NCI-H1930 (cell line): ENCODE measurements at regions not wholly inside any gene's neighbourhood (a gene's known extent, or its start where the extent isn't known, plus 50 kb on each side); places are given as distances from the start of the nearest gene placed in this dataset.

Experiments
- DNase-seq, 2 experiments: peaks; one replicate each; lab custom pipeline; 2025; lab: John Stamatoyannopoulos, UW

DNA sequence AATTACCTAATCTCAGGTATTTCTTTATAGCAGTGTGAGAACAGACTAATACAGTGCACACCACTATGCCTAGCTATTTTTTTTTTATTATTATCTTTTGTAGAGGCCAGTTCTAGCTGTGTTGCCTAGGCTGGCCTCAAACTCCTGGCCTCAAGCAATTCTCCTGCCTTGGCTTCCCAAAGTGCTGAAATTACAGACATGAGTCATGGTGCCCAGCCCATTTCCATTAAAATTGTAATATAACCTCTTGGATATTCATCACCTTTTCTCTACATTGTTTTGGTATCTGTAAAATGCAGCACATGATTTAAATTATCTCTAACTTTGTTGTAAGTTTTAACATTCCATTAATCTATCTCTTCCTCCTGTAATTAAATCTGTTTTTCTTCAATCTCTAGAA is 2052.9 kb downstream of the ARAP2 start:
- no peak for DNase-seq

DNA sequence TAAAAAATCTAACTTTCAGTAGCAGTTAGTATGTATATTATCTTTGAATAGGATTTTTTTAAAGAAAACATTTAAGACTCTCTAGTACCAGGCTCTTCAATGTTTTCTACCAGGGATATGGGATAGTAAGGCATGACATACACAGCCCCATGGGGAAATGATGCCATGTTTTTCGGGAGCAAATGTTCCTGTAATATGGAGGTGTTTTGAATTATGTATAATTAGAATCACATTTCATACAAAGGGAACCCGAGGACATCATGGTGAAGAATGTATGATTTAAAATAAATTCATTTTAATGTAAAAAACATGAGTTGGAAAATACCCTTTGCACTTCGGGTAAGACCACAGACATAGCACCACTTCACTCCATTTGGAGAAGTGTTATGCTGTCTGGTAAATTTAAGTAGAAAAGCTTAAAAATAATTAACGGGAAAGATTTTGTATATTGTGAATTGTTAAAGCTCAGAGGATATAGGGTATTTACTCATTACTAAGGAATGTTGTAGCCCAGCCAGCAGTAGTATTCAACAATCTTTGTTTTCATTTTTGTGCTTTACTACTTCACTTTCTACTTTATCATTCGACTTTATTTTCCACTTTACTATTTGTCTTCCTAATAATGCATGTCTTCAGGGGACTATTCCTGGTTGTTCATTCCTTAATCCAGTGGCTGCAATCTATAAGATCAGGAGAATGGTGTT is 2050.7 kb downstream of the ARAP2 start:
- no peak for DNase-seq

DNA sequence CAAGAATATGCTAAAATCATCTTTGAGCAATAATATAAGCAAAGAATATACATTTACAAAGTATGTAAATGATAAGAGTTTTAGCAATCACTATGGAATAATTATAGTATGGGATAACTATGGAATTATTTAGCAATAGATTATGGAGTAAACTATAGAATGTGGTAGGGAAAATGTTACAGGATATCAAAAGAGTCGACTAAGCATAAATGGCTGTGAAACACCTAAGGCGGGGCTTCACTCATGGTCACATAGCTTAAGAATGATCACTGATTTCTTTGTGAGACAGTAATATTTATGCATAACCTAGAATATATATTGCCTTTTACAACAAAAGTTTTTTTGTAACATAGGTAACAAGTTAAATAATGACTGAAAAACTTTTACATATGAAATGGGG is 2049.7 kb downstream of the ARAP2 start:
- DNase-seq: no peak

DNA sequence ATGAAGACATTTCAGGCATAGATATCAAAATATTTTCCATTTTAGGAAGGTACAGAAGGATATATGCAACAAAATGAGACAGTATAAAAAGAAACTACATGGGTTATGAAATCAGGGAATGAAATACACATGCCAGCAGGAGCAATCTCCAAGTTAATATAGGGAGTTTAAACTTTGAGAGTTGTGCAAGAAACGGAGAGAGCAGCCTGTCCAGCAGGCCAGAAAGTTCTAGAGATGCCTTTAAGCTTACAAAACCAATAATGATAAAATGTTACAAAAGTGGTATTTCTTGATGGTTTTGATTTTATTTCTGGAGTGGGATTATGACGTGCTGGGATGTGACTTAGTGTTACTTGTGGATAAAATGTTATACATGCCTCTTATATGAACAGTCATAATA is 2047.9 kb downstream of the ARAP2 start:
- no peak for DNase-seq

DNA sequence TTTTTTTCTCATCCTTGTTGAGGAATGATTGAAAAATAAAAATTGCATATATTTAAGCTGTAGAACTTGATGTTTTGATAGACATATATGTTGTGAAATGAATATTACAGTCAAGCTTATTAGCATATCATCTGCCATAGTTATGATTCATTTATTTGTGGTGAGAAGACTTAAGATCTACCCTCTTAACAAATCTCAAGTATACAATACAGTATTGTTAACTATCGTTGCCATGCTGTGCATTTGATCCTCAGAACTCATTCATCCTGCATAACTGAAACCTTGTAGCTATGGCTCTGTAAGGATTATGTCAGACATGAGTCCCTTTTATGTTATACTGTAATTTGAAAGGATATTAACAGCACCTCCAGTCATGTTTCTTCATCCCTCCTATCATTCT is 2045.3 kb downstream of the ARAP2 start:
- DNase-seq: no peak

DNA sequence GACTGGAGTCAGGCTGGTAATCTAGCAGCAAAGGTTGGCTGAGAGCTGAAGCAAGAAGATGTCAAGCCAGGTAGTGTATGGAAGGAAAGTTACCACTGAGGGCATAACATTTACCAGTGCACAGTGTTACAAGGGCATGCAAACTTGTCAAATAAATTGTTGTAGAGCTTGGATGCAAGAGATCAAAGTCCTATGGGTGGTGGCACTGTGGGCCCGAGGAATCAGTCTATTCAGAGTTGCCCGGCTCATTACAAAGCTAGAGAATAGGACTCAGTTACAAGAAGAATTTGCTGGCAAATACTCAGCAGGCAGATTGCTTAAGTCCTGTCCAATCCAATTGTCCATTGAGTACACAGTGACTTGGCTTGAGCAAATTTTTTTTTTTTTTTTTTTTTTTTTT is 2043.8 kb downstream of the ARAP2 start:
- no peak for DNase-seq

DNA sequence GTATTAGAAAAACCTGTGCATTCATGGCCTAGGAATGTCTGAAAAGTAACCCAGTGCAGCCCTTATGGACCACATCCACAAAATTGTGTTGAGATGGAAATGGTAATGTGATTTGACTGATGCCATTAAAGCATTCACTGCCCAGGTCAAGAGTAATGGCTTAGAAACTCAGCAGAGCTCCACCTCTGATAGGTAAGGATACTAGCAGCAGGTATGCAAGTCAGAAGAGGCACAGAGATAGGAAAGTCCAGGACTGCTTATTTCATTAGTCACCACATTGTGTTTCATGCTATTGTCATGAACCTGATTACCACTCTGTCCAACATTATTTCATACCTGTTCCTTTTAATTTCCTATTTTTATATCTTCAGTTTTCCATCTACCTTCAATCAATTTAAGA is 2042.2 kb downstream of the ARAP2 start:
- DNase-seq: no peak

DNA sequence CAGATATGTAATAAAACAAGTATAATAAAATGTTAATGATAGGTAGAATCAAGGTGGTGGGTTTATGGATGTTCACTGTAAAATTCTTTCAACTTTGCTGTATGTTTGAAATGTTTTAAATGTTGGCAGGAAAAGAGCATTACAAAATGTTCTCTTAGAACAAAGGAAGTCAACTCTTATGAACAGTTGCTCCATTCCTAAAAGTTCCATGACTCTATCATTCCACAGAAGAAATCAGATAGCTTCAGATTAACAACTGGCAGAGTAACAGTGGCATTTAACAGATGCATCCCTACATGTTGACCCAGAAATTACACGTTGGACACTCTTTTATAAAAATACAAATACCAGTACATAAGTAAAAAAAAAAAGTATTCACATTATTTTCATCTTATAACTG is 2023.7 kb downstream of the ARAP2 start:
- no peak for DNase-seq

DNA sequence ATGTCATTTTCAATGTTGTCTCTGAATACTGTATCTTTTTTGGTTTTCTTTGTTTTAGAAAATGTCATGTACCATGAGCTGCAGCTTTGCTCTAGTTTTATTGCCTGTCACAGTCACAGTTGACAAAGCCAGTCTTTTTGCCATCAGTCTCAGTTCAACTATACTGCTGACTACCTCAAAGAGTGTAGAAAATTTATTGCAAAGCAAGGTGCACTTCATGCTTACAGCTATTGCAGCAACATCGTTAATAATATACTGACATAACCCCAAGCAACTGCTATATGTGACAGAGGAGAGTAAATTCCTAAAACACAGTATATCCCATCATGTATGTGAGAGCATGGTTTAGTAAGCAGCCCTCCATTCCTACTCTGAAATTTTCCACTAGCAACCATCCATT is 2022.3 kb downstream of the ARAP2 start:
- no peak for DNase-seq

DNA sequence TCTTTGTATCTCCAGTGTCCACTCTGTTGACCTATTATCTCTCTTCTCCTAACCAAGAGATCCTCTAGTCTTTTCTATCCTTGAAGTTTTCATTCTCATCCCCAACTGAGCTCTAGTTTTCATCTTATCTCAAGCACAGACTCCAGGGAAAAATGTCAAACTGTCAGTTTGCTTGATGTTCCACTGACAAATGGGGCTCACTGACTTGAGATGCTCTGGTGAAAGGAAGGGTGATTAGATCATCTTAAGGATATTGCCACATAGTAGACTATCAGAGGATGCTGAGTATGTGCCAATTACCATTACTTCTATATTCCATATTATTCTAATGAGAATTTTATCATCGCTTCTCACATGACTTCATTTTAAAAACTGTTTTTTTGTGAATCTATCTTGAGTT is 2008.2 kb downstream of the ARAP2 start:
- no peak for DNase-seq

DNA sequence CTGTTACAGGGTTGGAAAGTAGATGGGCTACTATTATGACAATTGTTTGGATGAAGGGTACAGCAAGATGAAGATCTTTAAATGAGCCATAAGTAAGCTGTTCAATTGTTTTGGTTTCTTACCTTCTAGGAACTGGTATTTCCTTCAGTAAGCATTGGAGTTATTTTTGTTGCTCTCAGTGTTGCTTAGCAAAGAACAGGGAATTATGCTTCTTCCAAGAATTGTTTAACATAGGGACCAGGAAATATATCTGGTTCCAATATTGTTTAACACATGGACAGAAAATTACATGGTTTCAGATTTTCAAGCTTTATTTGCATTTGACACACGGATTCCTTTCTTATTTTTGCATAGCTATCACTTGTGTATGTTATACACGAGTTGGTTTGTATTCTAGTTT is 1999.0 kb downstream of the ARAP2 start:
- DNase-seq: no peak

DNA sequence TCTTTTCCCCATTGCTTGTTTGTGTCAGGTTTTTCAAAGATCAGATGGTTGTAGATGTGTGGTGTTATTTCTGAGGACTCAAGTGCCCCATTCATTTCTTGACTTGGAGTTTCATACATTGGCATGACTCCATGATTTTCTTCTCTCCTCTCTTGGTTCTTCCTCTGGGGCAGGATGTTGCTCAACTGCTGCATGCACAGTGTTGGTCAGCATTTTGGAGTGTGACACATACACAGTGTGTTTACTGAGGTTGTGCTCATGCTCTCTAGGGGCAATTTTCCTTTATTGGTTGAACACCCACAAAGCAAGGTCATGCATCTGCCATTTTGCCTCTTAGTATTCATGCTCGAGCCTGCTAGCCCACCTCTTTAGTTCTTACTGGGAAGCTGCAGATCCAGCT is 1993.8 kb downstream of the ARAP2 start:
- DNase-seq: no peak

DNA sequence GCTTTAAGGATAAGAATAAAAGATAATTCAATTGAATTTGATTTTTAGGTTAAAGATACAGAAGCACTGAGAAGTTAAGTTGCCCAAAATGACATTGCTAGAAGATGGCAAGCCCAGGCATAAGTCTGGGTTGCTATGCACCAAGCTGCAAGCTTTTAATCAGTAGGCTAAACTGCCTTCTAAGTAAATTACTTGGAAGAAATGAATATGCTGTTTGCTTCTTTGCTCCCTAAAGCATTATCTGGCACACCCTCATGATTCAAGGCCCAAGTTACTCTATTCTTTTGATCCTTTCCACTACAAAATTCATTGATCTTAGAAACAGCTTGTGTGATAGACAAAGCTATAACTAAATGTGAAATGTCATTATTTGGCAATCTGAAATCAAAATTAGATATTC is 1991.1 kb downstream of the ARAP2 start:
- DNase-seq: no peak

DNA sequence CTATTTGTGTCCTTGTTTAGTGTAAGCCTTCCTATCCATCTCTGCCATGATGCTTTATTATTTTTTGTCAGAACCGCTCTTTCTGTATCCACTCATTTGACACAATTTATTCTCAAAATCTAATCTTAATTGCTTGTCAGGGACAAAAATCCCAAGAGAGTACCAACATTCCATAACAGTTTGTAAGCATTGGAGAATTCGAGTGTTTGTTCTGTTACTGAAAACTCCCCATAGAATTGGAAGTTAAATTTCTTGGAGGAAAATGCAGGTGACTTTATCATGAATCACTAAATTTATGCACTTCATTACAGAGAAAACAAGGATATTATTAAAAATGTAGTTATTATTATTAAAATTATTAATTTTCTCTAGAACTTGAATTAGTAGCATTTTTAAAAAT is 1986.1 kb downstream of the ARAP2 start:
- DNase-seq: no peak

DNA sequence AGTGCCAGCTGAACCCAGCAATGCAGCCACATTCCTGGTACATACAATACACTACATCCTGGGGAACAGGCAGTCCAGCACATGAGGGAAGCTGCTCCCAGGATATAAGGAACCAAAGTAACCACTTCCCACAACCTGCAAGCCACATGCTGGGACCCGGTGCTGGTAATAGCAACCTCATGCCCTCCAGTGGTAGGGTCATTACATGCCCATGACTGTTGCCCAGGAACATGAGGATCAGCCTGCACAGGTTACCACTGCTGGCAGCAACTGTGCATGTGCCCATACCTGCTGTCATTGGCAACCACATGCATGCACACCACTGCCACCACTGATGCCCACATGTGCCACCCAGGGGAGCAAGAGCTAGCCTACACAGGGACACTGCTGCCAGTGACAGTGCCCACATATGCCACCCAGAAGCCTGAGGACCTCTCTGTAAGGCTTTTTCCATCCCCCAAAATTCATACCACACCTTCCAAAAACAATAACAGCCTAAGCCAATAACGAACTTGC is 1982.5 kb downstream of the ARAP2 start:
- no peak for DNase-seq

DNA sequence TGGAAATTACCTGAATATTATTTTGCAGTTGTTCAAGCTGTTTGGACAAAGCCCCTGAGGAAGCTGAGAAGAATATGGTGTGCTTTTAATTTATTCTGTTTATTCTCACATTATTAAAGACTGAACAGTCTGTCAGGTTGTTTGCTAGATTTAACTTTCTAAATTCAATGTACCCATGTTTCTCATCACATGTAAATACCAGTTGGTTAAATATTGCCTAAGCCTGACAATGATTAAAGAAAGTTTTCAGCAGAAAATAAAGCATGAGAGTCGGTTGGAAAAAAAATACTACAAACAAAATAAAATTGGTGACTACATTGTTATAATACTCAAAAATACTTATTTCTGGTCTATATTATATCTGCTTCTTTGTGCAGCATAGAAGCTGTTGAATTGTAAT is 1974.7 kb downstream of the ARAP2 start:
- no peak for DNase-seq

DNA sequence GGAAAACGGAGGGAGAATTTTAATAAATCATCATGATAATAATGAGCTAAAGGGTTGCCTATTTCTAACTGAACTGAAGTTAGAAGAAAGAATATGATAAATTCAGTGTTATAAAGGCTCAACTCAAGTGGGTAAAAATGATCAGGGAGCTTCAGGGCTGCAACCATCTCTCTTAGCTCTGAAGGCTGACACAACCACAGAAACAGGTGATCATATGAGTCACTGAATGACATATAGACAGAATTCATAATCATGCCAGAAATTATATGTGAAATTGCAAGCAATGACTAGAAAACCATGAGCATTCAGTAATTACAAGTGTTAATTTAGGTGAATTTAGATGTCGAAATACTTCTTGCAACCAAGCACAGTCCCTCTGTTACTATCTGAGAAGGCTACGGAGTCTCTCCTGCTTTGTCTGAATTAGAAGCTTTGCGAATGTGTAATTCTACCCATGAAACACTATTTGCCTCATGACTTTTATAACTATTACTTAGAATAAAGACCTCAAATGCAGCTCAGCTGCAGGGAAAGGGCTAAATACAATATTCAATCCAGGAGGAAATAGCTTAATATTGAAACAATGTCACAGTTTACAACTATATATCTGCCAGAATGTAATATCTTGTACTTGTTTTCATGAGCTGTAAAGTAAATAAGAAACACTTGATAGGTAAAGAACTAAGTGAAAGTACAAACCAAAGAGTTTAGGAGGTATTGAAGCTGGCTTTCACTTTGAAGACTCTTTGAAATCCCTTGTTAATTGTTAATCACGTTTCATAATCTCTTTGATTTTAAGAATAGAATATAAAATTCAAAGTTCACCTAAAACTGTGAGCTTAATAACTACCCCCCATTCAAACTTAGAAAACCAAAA is 1972.6 kb downstream of the ARAP2 start:
- no peak for DNase-seq

DNA sequence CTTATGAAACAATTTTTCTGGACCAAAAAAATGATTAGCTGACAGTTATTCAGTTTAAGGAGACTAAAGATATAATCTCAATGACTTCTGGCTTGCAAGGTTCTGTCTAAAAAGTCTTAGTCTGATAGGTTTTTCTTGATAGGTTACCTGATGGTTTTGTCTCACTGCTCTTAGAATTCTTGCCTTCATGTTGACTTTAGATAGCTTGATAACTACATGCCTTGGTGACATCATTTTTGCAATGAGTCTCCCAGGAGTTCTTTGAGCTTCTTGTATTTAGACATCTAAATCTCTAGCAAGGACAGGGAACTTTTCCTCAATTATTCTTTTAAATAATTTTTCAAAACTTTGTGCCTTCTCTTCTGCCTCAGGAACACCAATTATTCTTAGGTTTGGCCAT is 1965.3 kb downstream of the ARAP2 start:
- DNase-seq: no peak

DNA sequence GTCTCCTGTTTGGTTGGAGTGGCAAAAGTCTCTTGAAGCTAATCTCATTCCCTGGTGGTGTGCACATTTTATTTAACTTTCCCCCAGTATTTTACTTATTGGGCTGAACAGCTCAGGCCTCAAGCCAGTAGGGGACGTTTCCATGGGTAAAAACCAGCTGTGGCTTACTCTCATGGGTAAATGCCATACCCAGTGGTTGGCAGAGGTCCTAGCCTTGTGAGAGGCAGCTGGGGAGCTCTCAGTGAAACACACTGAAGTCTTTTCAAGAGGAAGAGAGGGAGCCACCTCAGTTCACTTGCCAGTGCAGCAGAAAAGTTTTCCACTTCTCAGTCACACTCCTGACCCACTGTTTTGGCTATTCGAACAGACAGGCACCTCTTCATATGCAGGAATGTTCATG is 1964.2 kb downstream of the ARAP2 start:
- DNase-seq: no peak

DNA sequence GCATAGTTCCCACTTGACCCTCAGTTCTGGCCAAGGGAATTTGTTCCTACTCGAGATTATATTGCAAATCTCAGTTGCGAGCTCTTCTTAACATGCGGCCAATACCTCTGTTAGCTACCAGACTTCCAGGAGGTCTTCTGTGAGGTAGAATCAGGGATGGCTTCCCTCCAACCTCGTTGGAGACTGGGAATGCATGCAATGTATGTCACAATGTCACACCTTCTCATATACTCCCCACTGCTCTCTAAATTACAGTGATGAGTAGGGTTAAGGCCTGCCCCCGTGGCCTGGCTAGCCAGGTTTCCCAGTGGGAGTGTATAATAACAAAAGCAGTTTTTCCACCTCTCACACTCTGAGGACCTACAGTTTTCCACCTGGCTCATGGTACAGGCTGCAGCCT is 1962.5 kb downstream of the ARAP2 start:
- no peak for DNase-seq

DNA sequence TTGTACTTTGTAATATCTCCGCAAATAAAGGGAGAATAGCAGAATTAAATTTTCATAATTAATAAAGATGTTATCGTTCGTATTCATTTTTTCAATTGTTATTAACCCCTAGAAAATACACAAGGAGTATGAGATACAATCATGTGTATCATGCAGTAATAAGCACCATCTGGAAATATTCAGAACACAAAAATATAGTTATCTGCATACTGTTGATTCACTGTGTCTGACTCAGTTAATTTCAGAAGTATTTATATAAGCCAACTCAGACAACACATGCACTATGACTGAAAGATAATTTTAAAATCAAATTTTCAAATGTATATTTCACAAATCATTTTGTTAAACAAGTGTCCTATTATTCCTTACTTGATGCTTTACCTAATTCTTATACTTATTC is 1954.8 kb downstream of the ARAP2 start:
- no peak for DNase-seq

DNA sequence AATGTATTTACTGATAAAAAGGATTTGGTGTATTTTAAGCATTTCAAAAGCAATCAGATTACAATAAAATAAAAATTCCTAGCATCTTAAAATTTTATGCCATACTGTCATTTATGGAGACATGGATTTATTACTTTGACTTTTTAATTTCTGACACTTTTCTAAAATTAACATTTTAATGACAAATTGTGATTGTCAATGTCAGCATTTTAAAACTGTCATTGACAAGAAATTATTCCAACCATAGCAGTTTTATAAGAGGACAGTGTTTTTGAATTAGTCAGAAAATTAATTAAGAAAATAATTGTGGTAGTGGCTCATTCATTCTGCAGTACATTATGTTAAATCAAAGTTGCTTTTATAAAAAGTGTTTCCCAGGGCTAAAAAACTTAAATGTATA is 1954.4 kb downstream of the ARAP2 start:
- no peak for DNase-seq

DNA sequence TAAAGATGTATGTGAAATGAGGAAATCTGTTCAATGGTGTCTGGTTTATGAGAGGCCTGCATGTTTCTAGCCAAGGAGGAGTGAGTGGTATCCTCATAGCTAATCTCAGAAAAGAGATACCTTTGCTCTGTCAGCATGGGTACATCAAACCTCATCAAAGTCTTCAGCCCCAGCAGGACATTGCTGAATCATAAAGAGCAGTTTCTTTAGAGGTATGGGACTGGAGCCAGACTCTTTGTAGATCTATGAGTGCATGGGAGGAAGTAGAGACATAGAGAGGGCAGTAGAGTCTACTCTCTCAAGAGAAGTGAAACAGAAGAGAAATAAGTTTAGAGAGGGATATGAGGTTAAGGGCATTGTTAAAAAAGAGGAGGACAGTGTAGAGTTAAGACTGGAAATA is 1950.9 kb downstream of the ARAP2 start:
- DNase-seq: no peak
